SKM-1 treated with dmso at 0.1 percent for 144 hours (cell line): ENCODE measurements at regions not wholly inside any gene's neighbourhood (a gene's known extent, or its start where the extent isn't known, plus 50 kb on each side); places are given as distances from the start of the nearest gene placed in this dataset.

Experiments used
- DNase-seq: peaks from one replicate; lab custom pipeline; 2025; ENCODE audit not compliant: unreplicated experiment; lab: John Stamatoyannopoulos, UW

- no peak for DNase-seq
Observed at GRCh38 chr6:164246082-164246481, 831.6 kb downstream of the QKI start.

DNA sequence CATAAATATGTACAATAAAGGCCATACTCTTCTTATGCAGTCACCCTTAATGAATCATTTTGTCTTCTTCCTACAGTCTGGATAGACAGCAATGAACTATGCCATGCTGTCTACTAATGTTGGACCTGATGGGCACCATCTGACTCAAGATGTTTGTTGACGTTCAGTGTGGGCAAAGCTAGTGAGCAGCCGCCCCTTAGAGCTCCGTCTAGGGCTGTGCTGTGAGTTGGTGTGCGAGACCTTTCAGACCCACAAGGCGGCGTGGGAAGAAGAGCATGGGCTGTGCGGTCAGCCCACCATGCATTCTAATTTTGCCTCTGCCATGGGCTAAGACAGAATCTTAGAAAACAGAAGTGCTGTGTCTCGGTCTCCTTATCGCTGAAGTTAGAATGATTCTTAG lies 829.4 kb downstream of the QKI start:
- DNase-seq, result no peak

GRCh38 chr6:164243012-164243610 lies 828.6 kb downstream of the QKI start:
- DNase-seq, result no peak

DNA sequence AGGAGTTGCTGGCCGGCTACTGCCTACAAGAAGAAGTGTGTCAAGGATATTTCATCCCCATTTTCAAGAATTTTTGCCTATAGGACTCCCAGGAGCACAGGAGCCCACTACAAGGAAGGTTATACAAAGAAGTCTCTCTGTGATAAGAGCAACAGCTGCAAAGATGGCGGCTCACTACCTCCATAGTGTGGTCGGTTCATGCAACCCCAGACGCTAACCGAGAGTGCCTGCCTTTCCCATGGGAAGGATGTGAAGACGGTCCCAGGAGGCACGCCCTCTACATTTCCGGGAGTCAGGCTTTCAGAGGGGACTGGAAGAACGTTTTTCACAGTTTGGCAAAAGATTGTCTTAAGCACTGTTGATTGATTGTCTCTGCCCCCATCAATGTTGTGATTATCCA lies 816.3 kb downstream of the QKI start:
- DNase-seq, result no peak

DNA sequence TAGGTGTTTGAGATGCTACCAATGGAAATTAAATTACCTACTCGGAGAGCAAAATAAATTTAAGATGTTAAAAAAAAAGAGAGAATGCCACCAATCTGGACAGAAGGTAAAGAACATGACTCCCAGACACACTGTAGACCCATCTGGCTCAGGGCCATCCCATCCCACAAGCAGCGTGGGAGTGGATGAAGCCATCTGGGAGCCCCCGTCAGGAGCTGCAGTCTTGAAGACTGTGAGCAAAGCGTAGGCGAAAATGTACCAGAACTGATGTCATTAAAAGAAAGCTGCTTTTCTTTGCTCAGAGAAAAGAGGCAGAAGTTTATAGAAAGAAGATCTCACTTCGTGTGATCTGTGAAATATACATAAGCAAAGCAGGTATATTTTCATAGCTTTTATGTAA lies 815.7 kb downstream of the QKI start:
- DNase-seq, result no peak

- no peak for DNase-seq
Observed at GRCh38 chr6:164229716-164230115, 815.2 kb downstream of the QKI start.

- DNase-seq, result no peak
Observed at GRCh38 chr6:164227952-164228522, 813.5 kb downstream of the QKI start.

GRCh38 chr6:164216839-164217238 lies 802.3 kb downstream of the QKI start:
- no peak for DNase-seq

DNA sequence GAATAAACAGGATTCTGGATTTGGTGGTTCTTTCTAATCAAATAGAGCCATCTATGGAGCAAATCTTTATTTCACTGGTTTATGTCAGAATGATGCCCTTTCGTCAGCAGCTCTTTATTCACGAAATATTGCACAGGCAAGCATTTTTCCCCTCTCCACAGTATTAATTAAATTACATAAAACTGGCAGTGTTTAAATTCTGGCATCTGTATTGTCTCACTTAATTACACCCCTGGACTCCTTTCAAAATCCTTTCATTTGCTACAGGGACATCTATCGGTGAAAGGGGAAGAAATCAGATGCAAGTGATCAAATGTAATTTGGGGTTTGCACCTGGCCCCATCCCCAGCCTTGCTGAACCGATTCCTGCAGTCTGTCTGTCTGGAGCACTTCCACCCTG lies 801.9 kb downstream of the QKI start:
- no peak for DNase-seq

DNA sequence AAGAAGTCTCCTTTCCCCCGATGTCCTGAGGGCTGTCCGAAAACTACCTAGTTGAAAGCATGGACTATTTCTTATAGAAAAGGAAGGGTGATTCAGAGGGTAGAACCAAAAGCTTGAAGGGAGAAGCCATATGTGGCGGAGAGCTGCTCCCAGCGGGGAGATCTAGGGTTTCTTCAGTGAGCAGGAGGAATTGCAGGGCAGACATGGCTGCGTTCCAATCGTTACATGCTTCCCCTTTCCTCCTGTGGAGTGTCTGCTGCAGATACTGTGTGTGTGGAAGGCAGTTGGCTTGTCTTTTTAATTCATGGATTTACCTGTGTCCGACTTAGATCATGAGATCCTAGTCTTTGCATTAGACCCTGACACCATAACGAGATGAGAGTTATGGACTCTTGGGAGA lies 799.5 kb downstream of the QKI start:
- DNase-seq, result no peak

- no peak for DNase-seq
Observed at GRCh38 chr6:164211254-164211653, 796.7 kb downstream of the QKI start.

DNA sequence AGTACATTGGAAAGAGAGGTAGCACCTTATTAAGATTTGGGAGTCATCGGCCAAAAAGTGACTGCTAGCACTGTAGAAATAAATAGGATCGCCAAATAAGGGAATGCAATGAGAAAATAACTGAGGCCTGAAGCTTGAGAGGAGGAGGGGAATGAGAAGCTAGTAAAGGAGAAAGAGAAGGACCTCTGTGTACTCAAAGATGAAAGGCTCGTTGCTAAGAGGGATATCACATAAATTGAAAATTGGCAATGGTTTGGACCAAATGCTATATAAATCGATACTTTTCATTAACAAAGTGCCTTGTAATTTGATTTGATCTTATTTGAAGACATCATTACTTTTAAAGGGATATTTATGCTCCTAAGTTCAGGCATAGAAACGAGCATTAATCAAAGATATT lies 796.3 kb downstream of the QKI start:
- no peak for DNase-seq

GRCh38 chr6:164210323-164210722 lies 795.8 kb downstream of the QKI start:
- DNase-seq, result no peak

GRCh38 chr6:164208371-164208770 lies 793.9 kb downstream of the QKI start:
- DNase-seq, result no peak

DNA sequence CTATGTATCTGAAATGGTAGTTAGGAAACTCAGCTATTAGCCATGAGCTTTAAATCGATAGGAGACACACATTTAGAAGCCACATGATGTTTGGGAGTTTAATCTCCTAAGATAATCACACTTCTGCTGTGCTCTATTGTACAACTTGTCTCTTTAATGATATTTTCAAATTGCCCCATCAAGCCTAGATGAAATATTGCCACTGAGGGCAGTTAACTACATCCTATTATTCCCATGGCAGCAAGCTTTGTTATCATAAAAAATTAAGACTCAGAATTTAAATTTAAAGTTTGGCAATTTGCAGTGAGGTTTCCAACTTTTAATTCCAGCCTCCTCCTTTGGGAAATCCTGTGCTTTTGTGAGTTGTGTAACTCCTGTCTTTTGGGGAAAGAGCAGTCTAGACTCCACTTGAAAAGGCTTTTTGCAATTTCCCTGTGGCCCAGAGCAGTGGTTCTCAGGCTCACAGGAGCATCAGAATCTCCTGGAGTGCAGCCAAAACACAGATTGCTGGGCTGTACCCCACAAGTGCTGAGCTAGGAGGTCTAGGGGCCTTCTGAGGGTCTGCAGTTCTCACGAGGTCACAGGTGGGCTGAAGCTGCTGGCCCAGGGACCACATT lies 792.4 kb downstream of the QKI start:
- no peak for DNase-seq

GRCh38 chr6:164200071-164200470 lies 785.6 kb downstream of the QKI start:
- DNase-seq, result no peak

DNA sequence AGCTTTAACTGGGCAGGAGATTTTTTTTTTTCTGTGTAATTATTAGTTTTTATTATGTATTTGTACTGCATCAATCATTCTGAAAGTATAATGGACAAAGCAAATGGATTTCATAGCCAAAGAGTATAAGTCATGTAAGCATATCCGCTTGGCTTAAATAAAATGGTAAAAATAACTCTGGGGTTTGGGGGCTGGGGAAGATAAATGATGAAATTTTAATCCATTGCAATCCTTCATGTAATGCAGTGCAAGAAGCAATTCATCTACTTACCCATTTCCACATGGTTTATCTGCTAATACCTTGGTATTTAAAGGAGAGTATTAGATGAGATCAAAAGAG lies 781.4 kb downstream of the QKI start:
- DNase-seq, result no peak

DNA sequence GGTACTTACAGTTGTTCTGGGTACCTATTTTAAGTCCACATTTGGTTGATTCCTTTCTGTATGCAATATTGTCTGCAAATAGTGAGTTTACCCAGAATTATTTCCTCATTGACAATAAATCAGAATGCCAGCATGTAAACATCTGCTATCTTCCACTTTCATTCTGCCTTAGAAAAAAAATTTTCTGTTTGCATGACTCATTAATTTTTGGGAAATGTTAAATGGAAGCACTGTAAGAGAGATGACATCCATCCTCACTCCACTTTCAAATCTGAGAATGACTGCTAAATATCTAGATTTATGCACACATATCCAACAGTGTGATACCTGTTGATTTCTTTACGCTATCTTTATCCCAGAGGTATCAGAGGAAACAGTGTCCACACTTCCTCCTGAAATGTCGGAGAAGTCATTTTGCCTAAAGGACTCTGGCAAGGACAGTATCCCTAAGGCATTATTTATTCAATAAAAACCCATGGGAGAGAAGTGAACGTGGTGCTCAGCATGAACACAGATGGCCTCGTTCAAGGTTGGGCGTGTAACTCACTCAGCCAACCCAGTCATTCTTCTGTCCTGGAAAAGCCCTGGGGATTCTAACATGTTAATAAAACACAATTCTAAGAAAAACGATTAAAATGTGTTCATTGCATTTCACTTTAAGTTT lies 780.9 kb downstream of the QKI start:
- no peak for DNase-seq

- no peak for DNase-seq
Observed at GRCh38 chr6:164188861-164189260, 774.3 kb downstream of the QKI start.

GRCh38 chr6:164185471-164185871 lies 771.0 kb downstream of the QKI start:
- DNase-seq, result no peak

GRCh38 chr6:164184410-164184809 lies 769.9 kb downstream of the QKI start:
- no peak for DNase-seq

DNA sequence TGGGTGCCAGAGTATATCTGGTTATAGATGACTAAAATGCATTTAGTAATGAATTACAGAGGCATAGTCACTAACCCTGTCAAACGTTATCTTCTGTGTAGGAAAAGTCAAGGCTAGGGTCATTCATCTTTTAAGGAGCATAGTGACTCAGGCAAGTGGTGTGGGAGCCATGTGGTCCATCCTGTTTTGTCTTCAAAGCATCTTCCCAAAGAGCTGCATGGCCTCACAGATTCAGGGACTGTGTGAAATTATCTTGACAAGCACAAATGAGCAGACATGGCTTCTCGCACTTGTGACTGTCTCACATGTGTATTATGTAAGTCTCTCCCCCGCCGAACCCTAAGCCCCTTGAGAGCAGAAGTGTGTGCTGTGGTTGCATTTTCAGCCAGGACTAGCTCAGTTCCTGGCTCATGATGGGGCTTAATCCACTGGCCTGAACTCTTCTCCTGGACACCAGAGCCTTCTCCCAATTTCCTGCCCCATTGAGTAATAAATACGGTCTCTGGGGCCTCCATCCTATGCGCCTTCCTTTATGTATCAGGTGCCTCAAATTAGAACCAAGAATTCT lies 769.1 kb downstream of the QKI start:
- no peak for DNase-seq
